HG02588 (cell line): ENCODE measurements at regions not wholly inside any gene's neighbourhood (a gene's known extent, or its start where the extent isn't known, plus 50 kb on each side); places are given as distances from the start of the nearest gene placed in this dataset.

Experiments used
- ATAC-seq: cut with Tn5 transposase; IDR thresholded peaks from one replicate; pipeline ENCODE4 v1.9.1; 2021; ENCODE audit warnings: mild to moderate bottlenecking, moderate library complexity; ENCODE audit not compliant: unreplicated experiment

- no peak for ATAC-seq
These were observed 714.8 kb downstream of the DHX35 start for GRCh38 chr20:39676857-39677391.

GRCh38 chr20:39676241-39676640, 714.1 kb downstream of the DHX35 start:
- no peak for ATAC-seq

GRCh38 chr20:39674842-39675241, 712.7 kb downstream of the DHX35 start:
- no peak for ATAC-seq

- ATAC-seq, result no peak
These were observed 708.8 kb downstream of the DHX35 start for GRCh38 chr20:39670988-39671387.

GRCh38 chr20:39669659-39670058, 707.5 kb downstream of the DHX35 start:
- no peak for ATAC-seq

- no peak for ATAC-seq
These were observed 705.9 kb downstream of the DHX35 start for GRCh38 chr20:39668038-39668437.

- ATAC-seq, result no peak
These were observed 699.7 kb downstream of the DHX35 start for GRCh38 chr20:39661833-39662232.

GRCh38 chr20:39660965-39661364, 698.8 kb downstream of the DHX35 start:
- no peak for ATAC-seq

- ATAC-seq, result no peak
These were observed 698.1 kb downstream of the DHX35 start for GRCh38 chr20:39660226-39660625.

GRCh38 chr20:39658662-39659409, 696.7 kb downstream of the DHX35 start:
- no peak for ATAC-seq

- no peak for ATAC-seq
These were observed 692.0 kb downstream of the DHX35 start for GRCh38 chr20:39654171-39654570.

- ATAC-seq, result no peak
These were observed 689.6 kb downstream of the DHX35 start for GRCh38 chr20:39651645-39652325.

GRCh38 chr20:39646874-39647413, 684.8 kb downstream of the DHX35 start:
- no peak for ATAC-seq

- no peak for ATAC-seq
These were observed 683.0 kb downstream of the DHX35 start for GRCh38 chr20:39645131-39645530.

- ATAC-seq, result no peak
These were observed 681.1 kb downstream of the DHX35 start for GRCh38 chr20:39643292-39643691.

GRCh38 chr20:39641423-39641822, 679.3 kb downstream of the DHX35 start:
- ATAC-seq, result no peak

GRCh38 chr20:39640147-39640546, 678.0 kb downstream of the DHX35 start:
- ATAC-seq, result no peak

- no peak for ATAC-seq
These were observed 676.6 kb downstream of the DHX35 start for GRCh38 chr20:39638731-39639130.

- no peak for ATAC-seq
These were observed 671.5 kb downstream of the DHX35 start for GRCh38 chr20:39633689-39634088.

GRCh38 chr20:39632757-39633156, 670.6 kb downstream of the DHX35 start:
- no peak for ATAC-seq

GRCh38 chr20:39632176-39632575, 670.0 kb downstream of the DHX35 start:
- no peak for ATAC-seq

GRCh38 chr20:39631557-39631956, 669.4 kb downstream of the DHX35 start:
- ATAC-seq, result no peak
